Smooth muscle cell (in vitro differentiated cells): ENCODE measurements at regions not wholly inside any gene's neighbourhood (a gene's known extent, or its start where the extent isn't known, plus 50 kb on each side); places are given as distances from the start of the nearest gene placed in this dataset.

Experiments
- DNase-seq: peaks from one replicate; lab custom pipeline; 2025; ENCODE audit not compliant: unreplicated experiment; lab: John Stamatoyannopoulos, UW
- H2AFZ ChIP-seq: fragments of 200-600 bp; sonication (generic); 2 replicates; pipeline ENCODE4 v1.6.0; 2016; ENCODE audit warnings: antibody characterized with exemption, low read depth, mild to moderate bottlenecking
- H3F3A ChIP-seq: fragments of 200-600 bp; sonication (generic); 2 replicates; pipeline ENCODE4 v1.6.0; 2017; ENCODE audit warnings: antibody characterized with exemption, low read depth
- H3K27ac ChIP-seq: fragments of 200-600 bp; sonication (generic); 2 replicates; pipeline ENCODE4 v1.5.1; 2016; ENCODE audit warnings: low read depth, mild to moderate bottlenecking
- H3K27me3 ChIP-seq: fragments of 200-600 bp; sonication (generic); 2 replicates; pipeline ENCODE4 v1.6.1; 2016; ENCODE audit warnings: low read depth, mild to moderate bottlenecking
- H3K36me3 ChIP-seq: fragments of 200-600 bp; sonication (generic); 2 replicates; pipeline ENCODE4 v1.5.1; 2016; ENCODE audit warnings: low read depth
- H3K4me1 ChIP-seq: fragments of 200-600 bp; sonication (generic); 2 replicates; pipeline ENCODE4 v1.5.1; 2016; ENCODE audit warnings: low read depth
- H3K4me2 ChIP-seq: fragments of 200-600 bp; sonication (generic); 2 replicates; pipeline ENCODE4 v1.6.0; 2016; ENCODE audit warnings: mild to moderate bottlenecking
- H3K4me3 ChIP-seq: fragments of 200-600 bp; sonication (generic); 2 replicates; pipeline ENCODE4 v1.5.1; 2016; ENCODE audit warnings: mild to moderate bottlenecking
- H3K79me2 ChIP-seq: fragments of 200-600 bp; sonication (generic); 2 replicates; pipeline ENCODE4 v1.6.0; 2016; ENCODE audit warnings: low read depth, mild to moderate bottlenecking
- H3K9ac ChIP-seq: fragments of 200-600 bp; sonication (generic); 2 replicates; pipeline ENCODE4 v1.6.0; 2016; ENCODE audit warnings: low read depth
- H3K9me3 ChIP-seq: fragments of 200-600 bp; sonication (generic); replicated peaks from 2 replicates; pipeline ENCODE4 v1.5.1; 2016; ENCODE audit warnings: low read depth
- H4K20me1 ChIP-seq: fragments of 200-600 bp; sonication (generic); 2 replicates; pipeline ENCODE4 v1.6.0; 2016; ENCODE audit warnings: low read depth
- WGBS: methylation state at CpG from one replicate; pipeline ENCODE4 v1.1.7; 2016; ENCODE audit warnings: low lambda C conversion rate; 5-methylcytosine and 5-hydroxymethylcytosine counted together
- TF ChIP-seq, protein P1 (sequence below): fragments of 200-600 bp; sonication (generic); IDR thresholded peaks from 2 replicates; pipeline ENCODE4 v1.5.1; 2017; ENCODE audit warnings: borderline replicate concordance, mild to moderate bottlenecking, antibody characterized with exemption; ENCODE audit not compliant: insufficient read depth, poor library complexity, severe bottlenecking

DNA sequence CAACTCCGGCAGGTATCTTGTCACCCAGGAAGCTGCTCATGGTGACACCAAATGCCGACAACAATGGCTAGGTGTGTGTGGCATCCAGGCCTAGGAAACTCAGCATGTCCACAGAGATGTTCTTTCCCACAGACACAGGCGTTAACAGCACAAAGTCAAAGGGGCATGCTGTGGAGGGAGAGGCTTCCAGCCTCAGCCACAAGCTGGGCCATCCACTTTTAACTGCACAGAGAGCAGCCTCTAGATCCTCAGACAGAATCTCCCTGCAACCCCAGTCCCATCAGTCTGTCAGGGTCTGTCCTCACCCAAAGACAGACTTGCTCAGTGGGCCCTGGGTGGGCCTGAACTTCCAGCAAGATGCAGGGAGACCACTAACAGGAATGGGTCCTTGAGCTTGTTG lies 58.5 kb upstream of the BCAR3 start:
- H3K27ac ChIP-seq: no peak overlapping the region
- TF ChIP-seq, protein P1, sequence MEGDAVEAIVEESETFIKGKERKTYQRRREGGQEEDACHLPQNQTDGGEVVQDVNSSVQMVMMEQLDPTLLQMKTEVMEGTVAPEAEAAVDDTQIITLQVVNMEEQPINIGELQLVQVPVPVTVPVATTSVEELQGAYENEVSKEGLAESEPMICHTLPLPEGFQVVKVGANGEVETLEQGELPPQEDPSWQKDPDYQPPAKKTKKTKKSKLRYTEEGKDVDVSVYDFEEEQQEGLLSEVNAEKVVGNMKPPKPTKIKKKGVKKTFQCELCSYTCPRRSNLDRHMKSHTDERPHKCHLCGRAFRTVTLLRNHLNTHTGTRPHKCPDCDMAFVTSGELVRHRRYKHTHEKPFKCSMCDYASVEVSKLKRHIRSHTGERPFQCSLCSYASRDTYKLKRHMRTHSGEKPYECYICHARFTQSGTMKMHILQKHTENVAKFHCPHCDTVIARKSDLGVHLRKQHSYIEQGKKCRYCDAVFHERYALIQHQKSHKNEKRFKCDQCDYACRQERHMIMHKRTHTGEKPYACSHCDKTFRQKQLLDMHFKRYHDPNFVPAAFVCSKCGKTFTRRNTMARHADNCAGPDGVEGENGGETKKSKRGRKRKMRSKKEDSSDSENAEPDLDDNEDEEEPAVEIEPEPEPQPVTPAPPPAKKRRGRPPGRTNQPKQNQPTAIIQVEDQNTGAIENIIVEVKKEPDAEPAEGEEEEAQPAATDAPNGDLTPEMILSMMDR: no peak
- no peak overlapping the region for H3K4me2 ChIP-seq
- 98% methylated on average over 3 of the region's 3 CpGs for WGBS
- no peaks in the 10 kb centered on the region for H3K36me3 ChIP-seq
- no peak for DNase-seq
- peaks cover 10% of the 10 kb centered on the region for H3F3A ChIP-seq
- H3K27me3 ChIP-seq: no peaks in the 10 kb centered on the region
- H3K4me3 ChIP-seq: no peak overlapping the region
- H2AFZ ChIP-seq: peak overlapping the region; percentile 65
- peaks cover 24% of the 10 kb centered on the region for H3K4me1 ChIP-seq
- no peak overlapping the region for H3K9ac ChIP-seq
- H3K79me2 ChIP-seq: no peaks in the 10 kb centered on the region
- H4K20me1 ChIP-seq: no peaks in the 10 kb centered on the region
- no peaks in the 10 kb centered on the region for H3K9me3 ChIP-seq

DNA sequence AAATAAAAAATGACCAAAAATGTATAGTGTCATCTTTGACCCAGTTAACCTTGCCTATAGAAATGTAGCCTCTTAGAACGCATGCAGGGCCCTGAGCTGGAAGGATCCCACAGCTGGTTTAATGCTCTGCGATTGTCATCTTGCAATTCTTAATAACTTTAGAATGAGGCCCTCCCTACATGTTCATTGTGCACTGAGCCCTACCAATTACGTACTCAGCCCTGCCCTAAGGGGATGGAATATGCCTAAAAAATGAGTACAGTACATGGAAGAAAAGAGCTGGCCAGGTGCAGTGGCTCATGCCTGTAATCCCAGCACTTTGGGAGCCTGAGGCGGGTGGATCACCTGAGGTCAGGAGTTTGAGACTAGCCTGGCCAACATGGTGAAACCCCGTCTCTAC lies 57.8 kb upstream of the BCAR3 start:
- TF ChIP-seq, protein P1: no peak
- Histone ChIP-seq H2AFZ (no peak overlapping the region), H3K9ac (no peak overlapping the region), H3K4me3 (no peak overlapping the region), H3K27me3 (no peaks in the 10 kb centered on the region), H4K20me1 (no peaks in the 10 kb centered on the region), H3K36me3 (no peaks in the 10 kb centered on the region), H3K4me2 (no peak overlapping the region), H3K9me3 (no peaks in the 10 kb centered on the region), H3K27ac (no peak overlapping the region), H3K79me2 (no peaks in the 10 kb centered on the region), H3F3A (peaks cover 10% of the 10 kb centered on the region), H3K4me1 (peaks cover 27% of the 10 kb centered on the region)
- WGBS: 95% methylated on average over 5 of the region's 5 CpGs
- no peak for DNase-seq

DNA sequence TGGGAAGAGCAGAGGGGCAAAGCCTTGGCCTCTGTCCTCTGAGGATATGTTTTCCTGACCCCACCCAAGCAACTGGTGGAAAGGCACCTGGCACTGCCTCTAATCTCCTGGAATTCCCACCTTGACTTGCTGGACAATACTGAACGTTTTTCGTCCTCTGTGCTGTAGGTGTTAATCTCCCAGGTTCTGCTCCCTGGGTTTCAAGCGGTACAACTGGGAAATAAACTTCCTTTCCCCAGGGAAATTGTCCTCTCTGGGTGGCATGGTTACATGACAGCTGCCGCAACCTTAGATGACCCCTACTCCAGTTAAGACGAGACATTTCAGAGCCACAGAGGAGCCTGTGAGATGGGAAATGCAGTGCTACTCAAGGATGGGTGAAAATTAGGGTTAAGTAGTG lies 57.3 kb upstream of the BCAR3 start:
- Histone ChIP-seq H3K4me3 (no peak overlapping the region), H3K36me3 (no peaks in the 10 kb centered on the region), H3K4me1 (peaks cover 27% of the 10 kb centered on the region), H3K79me2 (no peaks in the 10 kb centered on the region), H3K9ac (no peak overlapping the region), H4K20me1 (no peaks in the 10 kb centered on the region), H3F3A (peaks cover 10% of the 10 kb centered on the region), H3K27me3 (no peaks in the 10 kb centered on the region), H3K4me2 (no peak overlapping the region), H2AFZ (no peak overlapping the region), H3K27ac (no peak overlapping the region), H3K9me3 (no peaks in the 10 kb centered on the region)
- DNase-seq: no peak
- TF ChIP-seq, protein P1: no peak
- 88% methylated on average over 5 of the region's 5 CpGs for WGBS

DNA sequence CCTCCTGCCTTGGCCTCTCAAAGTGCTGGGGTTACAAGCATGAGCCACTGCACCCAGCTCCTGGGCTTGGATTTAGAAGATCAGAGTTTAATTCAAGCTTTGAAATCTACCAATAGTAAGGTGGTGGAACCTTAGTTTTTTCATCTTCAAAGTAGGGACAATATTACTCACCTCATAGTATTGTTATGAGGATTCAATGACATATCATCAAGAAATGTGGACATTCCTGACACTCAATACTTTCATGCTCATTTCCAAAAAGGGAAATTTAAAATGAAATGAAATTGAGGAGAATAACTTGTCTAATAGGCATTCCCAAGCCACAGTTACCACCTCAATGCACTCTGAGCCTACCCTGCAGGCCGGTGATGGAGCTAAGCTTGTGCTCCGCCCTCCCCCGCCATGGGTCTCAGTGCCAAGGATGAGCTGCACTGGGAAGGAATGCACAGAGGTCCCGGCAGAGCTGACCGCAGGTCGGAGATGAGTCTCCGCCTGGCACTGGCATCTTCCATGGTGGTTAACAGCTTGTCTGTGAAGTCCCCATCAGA lies 56.5 kb upstream of the BCAR3 start:
- Histone ChIP-seq H3K9me3 (no peaks in the 10 kb centered on the region), H3K36me3 (no peaks in the 10 kb centered on the region), H3K79me2 (no peaks in the 10 kb centered on the region), H3F3A (peaks cover 10% of the 10 kb centered on the region), H3K27ac (no peak overlapping the region), H3K9ac (no peak overlapping the region), H3K4me1 (peaks cover 34% of the 10 kb centered on the region), H2AFZ (no peak overlapping the region), H4K20me1 (no peaks in the 10 kb centered on the region), H3K4me3 (no peak overlapping the region), H3K27me3 (no peaks in the 10 kb centered on the region), H3K4me2 (no peak overlapping the region)
- WGBS: 91% methylated on average over 7 of the region's 7 CpGs
- TF ChIP-seq, protein P1: no peak
- DNase-seq: no peak
